ENCODE measurements at regions not wholly inside any gene's neighbourhood (a gene's known extent, or its start where the extent isn't known, plus 50 kb on each side); places are given as distances from the start of the nearest gene placed in this dataset.

GRCh38 chrX:68988865-68989264, 160.0 kb downstream of the EFNB1 start:
- TF ChIP-seq, protein P1, sequence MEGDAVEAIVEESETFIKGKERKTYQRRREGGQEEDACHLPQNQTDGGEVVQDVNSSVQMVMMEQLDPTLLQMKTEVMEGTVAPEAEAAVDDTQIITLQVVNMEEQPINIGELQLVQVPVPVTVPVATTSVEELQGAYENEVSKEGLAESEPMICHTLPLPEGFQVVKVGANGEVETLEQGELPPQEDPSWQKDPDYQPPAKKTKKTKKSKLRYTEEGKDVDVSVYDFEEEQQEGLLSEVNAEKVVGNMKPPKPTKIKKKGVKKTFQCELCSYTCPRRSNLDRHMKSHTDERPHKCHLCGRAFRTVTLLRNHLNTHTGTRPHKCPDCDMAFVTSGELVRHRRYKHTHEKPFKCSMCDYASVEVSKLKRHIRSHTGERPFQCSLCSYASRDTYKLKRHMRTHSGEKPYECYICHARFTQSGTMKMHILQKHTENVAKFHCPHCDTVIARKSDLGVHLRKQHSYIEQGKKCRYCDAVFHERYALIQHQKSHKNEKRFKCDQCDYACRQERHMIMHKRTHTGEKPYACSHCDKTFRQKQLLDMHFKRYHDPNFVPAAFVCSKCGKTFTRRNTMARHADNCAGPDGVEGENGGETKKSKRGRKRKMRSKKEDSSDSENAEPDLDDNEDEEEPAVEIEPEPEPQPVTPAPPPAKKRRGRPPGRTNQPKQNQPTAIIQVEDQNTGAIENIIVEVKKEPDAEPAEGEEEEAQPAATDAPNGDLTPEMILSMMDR (IDR thresholded peaks at IDR 0.05), result no peak
- no peak for TF ChIP-seq POLR2AphosphoS5 (IDR thresholded peaks at IDR 0.05)

Data from stomach (tissue), 4 donors.